HK-2 (cell line): ENCODE measurements at regions not wholly inside any gene's neighbourhood (a gene's known extent, or its start where the extent isn't known, plus 50 kb on each side); places are given as distances from the start of the nearest gene placed in this dataset.
"Not testable (repeated sequence)": the region's sequence is repeated elsewhere in the genome, so short reads cannot be mapped to it uniquely, and the experiment has no call there.

Experiments
- DNase-seq: peaks from one replicate; pipeline ENCODE4 v3.0.0-alpha.2; 2018; ENCODE audit not compliant: unreplicated experiment

GRCh38 chr1:82153752-82154151 is 353.0 kb downstream of the ADGRL2 start:
- no peak for DNase-seq

GRCh38 chr1:82153272-82153629 is 352.5 kb downstream of the ADGRL2 start:
- no peak for DNase-seq

- no peak for DNase-seq
Measured at GRCh38 chr1:82152356-82153271, 351.9 kb downstream of the ADGRL2 start.

GRCh38 chr1:82145656-82146055 is 344.9 kb downstream of the ADGRL2 start:
- DNase-seq, result no peak

- no peak for DNase-seq
Measured at GRCh38 chr1:82143108-82143833, 342.5 kb downstream of the ADGRL2 start.

GRCh38 chr1:82141390-82141789 is 340.7 kb downstream of the ADGRL2 start:
- DNase-seq, result no peak

GRCh38 chr1:82139751-82140468 is 339.2 kb downstream of the ADGRL2 start:
- no peak for DNase-seq

- not testable (repeated sequence) for DNase-seq
Measured at GRCh38 chr1:82136351-82136750, 335.6 kb downstream of the ADGRL2 start.

GRCh38 chr1:82125866-82126265 is 325.1 kb downstream of the ADGRL2 start:
- DNase-seq, result no peak

- no peak for DNase-seq
Measured at GRCh38 chr1:82125119-82125518, 324.4 kb downstream of the ADGRL2 start.

GRCh38 chr1:82121421-82121820 is 320.7 kb downstream of the ADGRL2 start:
- no peak for DNase-seq

- no peak for DNase-seq
Measured at GRCh38 chr1:82116105-82116504, 315.4 kb downstream of the ADGRL2 start.

- DNase-seq, result no peak
Measured at GRCh38 chr1:82114887-82115286, 314.2 kb downstream of the ADGRL2 start.

- DNase-seq, result no peak
Measured at GRCh38 chr1:82110366-82111254, 309.9 kb downstream of the ADGRL2 start.

GRCh38 chr1:82108843-82109242 is 308.1 kb downstream of the ADGRL2 start:
- DNase-seq, result no peak

GRCh38 chr1:82106672-82107071 is 305.9 kb downstream of the ADGRL2 start:
- no peak for DNase-seq

- no peak for DNase-seq
Measured at GRCh38 chr1:82099170-82099569, 298.4 kb downstream of the ADGRL2 start.

- DNase-seq, result no peak
Measured at GRCh38 chr1:82094136-82094535, 293.4 kb downstream of the ADGRL2 start.

GRCh38 chr1:82091729-82092128 is 291.0 kb downstream of the ADGRL2 start:
- no peak for DNase-seq

- no peak for DNase-seq
Measured at GRCh38 chr1:82091265-82091664, 290.5 kb downstream of the ADGRL2 start.

GRCh38 chr1:82090104-82090503 is 289.4 kb downstream of the ADGRL2 start:
- no peak for DNase-seq
